Tibial nerve (tissue), 4 donors: ENCODE measurements at regions not wholly inside any gene's neighbourhood (a gene's known extent, or its start where the extent isn't known, plus 50 kb on each side); places are given as distances from the start of the nearest gene placed in this dataset.

Experiments used
- DNase-seq, 2 donors: peaks; one replicate each; pipeline ENCODE4 v3.0.0-alpha.2; 2019; ENCODE audit warnings: low spot score in 2 of 2
- H3K27ac ChIP-seq, 4 donors: fragments of 200-600 bp; sonication (generic) in 3 of 4; one replicate each; pipeline ENCODE4 v1.5.1; 2017 to 2019; ENCODE audit warnings: mild to moderate bottlenecking in 1 of 4
- H3K27me3 ChIP-seq, 2 donors: fragments of 200-600 bp; sonication (generic) in 1 of 2; one replicate each; pipeline versions ENCODE4 v1.5.1 to v1.6.0; 2017 to 2019
- H3K36me3 ChIP-seq, 3 donors: fragments of 200-600 bp; sonication (generic); one replicate each; pipeline ENCODE4 v1.5.1; 2018 to 2019
- H3K4me1 ChIP-seq, 4 donors: fragments of 200-600 bp; sonication (generic) in 3 of 4; one replicate each; pipeline ENCODE4 v1.5.1; 2017 to 2019
- H3K4me3 ChIP-seq, 4 donors: fragments of 200-600 bp; sonication (generic) in 3 of 4; one replicate each; pipeline ENCODE4 v1.5.1; 2017 to 2019; ENCODE audit warnings: mild to moderate bottlenecking in 1 of 4, moderate library complexity in 1 of 4
- H3K9me3 ChIP-seq, 4 donors: fragments of 200-600 bp; sonication (generic) in 3 of 4; one replicate each; pipeline ENCODE4 v1.5.1; 2017 to 2019
- CTCF ChIP-seq, 5 experiments: fragments of 200-600 bp in 3 of 5; fragments of 450-650 bp in 2 of 5; sonication (generic) in 3 of 5; IDR thresholded peaks; one replicate each; pipeline ENCODE4 v1.5.1; 2016 to 2019; ENCODE audit warnings: antibody characterized with exemption in 5 of 5, mild to moderate bottlenecking in 3 of 5, moderate library complexity in 2 of 5
- EP300 ChIP-seq, 2 donors: sonication (generic); formaldehyde crosslinking; IDR thresholded peaks; one replicate each; pipeline ENCODE4 v1.6.1; 2017; ENCODE audit warnings: antibody characterized with exemption in 2 of 2, mild to moderate bottlenecking in 1 of 2
- POLR2A ChIP-seq, 2 donors: fragments of 450-650 bp; IDR thresholded peaks; one replicate each; pipeline ENCODE4 v1.6.1; 2017; ENCODE audit warnings: antibody characterized with exemption in 2 of 2, mild to moderate bottlenecking in 2 of 2, moderate library complexity in 2 of 2
- WGBS, 2 donors: methylation state at CpG; one replicate each; pipeline ENCODE4 v1.1.5; 2018; 5-methylcytosine and 5-hydroxymethylcytosine counted together

DNA sequence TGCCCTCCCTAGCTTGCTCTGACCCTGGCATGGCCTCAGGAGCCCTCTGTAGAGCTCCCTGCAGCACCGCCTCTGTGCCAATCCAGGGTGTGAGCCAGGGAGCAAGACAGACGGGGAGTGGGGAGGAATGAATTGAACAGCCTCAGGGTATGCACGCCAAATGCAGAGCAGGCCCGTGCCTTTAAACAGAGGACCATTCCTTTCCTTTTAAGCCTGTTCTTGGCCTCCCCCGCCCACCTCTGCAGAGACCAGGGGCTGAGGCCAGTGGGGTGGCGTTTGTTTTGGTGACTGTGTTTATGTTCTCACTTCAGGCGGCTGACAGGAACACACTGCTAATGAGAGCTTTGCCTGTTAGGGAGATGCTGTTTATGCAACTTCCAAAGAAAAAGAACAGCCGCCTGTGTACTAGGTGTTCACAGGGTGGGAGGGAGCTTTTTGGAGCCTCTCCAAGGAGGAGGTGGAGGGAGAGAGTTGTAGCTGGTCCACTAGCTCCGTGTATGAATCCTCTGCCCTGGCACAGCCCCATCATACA, 528.1 kb upstream of the DPP6 start:
- H3K36me3 ChIP-seq = no peaks in the 10 kb centered on the region
- TF ChIP-seq EP300 (IDR thresholded peaks at IDR 0.05) = no peak
- TF ChIP-seq CTCF (IDR thresholded peaks at IDR 0.05) = no peak
- TF ChIP-seq POLR2A (IDR thresholded peaks at IDR 0.05) = no peak
- no peak overlapping the region for H3K4me3 ChIP-seq
- H3K4me1 ChIP-seq = no peaks in the 10 kb centered on the region
- no peak overlapping the region for H3K27ac ChIP-seq
- DNase-seq = no peak
- WGBS, 2 donors = 22 to 25% methylated on average over 9 of the region's 9 CpGs
- peaks cover 0 to 3% (median 0%) of the 10 kb centered on the region in 4 donors for H3K9me3 ChIP-seq
- H3K27me3 ChIP-seq = no peaks in the 10 kb centered on the region

DNA sequence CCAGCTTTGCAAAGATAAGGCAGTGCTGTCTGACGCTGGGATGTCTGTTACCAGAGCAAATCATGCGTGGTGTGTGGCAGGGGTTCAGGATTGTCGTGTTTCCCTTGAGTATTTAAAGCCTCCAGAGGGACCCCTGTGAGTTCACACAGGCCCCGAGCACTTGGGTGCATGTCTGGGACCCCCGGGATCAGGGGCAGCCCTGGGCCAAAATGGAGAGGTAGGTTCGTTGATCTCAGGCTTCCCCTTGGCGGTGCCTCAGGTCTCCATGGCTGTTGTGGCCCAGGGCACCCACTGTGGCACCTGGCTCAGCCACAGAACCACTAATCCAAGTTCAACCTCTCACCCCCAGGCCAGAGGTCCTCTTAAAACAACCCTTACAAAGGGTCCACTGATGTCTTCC, 523.1 kb upstream of the DPP6 start:
- 76 to 89% methylated on average over 7 of the region's 7 CpGs for WGBS, 2 donors
- H3K27me3 ChIP-seq = no peaks in the 10 kb centered on the region
- H3K36me3 ChIP-seq = no peaks in the 10 kb centered on the region
- no peak overlapping the region for H3K4me3 ChIP-seq
- no peak for TF ChIP-seq CTCF (IDR thresholded peaks at IDR 0.05)
- no peak for TF ChIP-seq POLR2A (IDR thresholded peaks at IDR 0.05)
- TF ChIP-seq EP300 (IDR thresholded peaks at IDR 0.05) = no peak
- peaks cover 0 to 3% (median 0%) of the 10 kb centered on the region in 4 donors for H3K9me3 ChIP-seq
- H3K27ac ChIP-seq = no peak overlapping the region
- no peaks in the 10 kb centered on the region for H3K4me1 ChIP-seq
- no peak for DNase-seq

GRCh38 chr7:153529651-153530165, 522.5 kb upstream of the DPP6 start:
- TF ChIP-seq POLR2A (IDR thresholded peaks at IDR 0.05) (no peak), CTCF (IDR thresholded peaks at IDR 0.05) (no peak), EP300 (IDR thresholded peaks at IDR 0.05) (no peak)
- H3K9me3 ChIP-seq = peaks cover 0 to 3% (median 0%) of the 10 kb centered on the region in 4 donors
- no peaks in the 10 kb centered on the region for H3K4me1 ChIP-seq
- H3K36me3 ChIP-seq = no peaks in the 10 kb centered on the region
- DNase-seq = no peak
- 91 to 93% methylated on average over 12 of the region's 12 CpGs for WGBS, 2 donors
- H3K4me3 ChIP-seq = no peak overlapping the region
- no peak overlapping the region for H3K27ac ChIP-seq
- no peaks in the 10 kb centered on the region for H3K27me3 ChIP-seq

DNA sequence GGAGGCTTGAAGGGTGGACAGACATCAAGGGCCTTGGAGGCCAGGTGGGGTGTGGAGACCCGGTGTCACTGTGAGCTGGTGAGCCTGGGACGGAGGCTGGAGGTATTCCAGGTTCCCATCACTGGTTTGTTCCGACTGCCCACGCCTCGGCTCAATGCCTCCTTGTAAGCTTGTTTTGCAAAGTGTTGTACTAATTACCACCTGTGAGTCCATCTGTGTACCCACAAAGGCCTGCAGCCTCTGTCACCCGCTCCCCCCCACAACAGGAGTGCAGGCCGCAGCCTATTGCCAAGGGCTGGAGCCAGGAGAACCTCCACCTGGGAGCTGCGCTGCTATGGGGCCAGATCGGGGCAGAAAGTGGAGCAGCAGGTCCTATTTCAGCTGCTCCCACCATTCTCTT, 521.8 kb upstream of the DPP6 start:
- no peak for TF ChIP-seq CTCF (IDR thresholded peaks at IDR 0.05)
- no peak for TF ChIP-seq EP300 (IDR thresholded peaks at IDR 0.05)
- TF ChIP-seq POLR2A (IDR thresholded peaks at IDR 0.05) = no peak
- DNase-seq = no peak
- WGBS, 2 donors = 89 to 90% methylated on average over 9 of the region's 9 CpGs

DNA sequence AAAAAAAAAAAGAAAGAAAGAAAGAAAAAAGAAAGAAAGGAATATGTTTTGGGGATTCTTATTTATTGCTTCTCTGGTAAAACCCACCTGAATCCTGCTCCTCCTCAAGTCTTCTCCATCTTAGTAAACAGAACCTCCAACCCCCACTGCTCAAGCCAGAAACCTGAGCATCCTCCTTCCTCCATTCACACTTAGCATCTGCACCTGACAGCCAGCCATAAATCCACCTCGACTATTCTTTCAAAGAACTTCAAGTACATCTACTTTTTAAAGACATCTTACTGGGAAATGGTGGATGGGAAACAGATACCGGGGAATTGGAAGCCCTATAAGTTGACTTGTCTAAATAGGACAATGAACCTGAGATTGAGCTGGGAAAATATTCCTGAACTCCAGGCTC, 519.9 kb upstream of the DPP6 start:
- Histone ChIP-seq H3K4me1 (no peaks in the 10 kb centered on the region), H3K27me3 (no peaks in the 10 kb centered on the region), H3K36me3 (no peaks in the 10 kb centered on the region), H3K4me3 (no peak overlapping the region), H3K27ac (no peak overlapping the region), H3K9me3 (no peaks in the 10 kb centered on the region)
- no peak for DNase-seq
- TF ChIP-seq CTCF (IDR thresholded peaks at IDR 0.05) (no peak), EP300 (IDR thresholded peaks at IDR 0.05) (no peak), POLR2A (IDR thresholded peaks at IDR 0.05) (no peak)
- WGBS, 2 donors = 76 to 78% methylated on average over 2 of the region's 2 CpGs

More for the DNA sequence above, 521.8 kb upstream of the DPP6 start:
- no peaks in the 10 kb centered on the region for H3K4me1 ChIP-seq
- peaks cover 0 to 3% (median 0%) of the 10 kb centered on the region in 4 donors for H3K9me3 ChIP-seq
- no peaks in the 10 kb centered on the region for H3K36me3 ChIP-seq
- no peak overlapping the region for H3K27ac ChIP-seq
- H3K4me3 ChIP-seq = no peak overlapping the region
- H3K27me3 ChIP-seq = no peaks in the 10 kb centered on the region
